Activated T-cell treated with anti-CD3 and anti-CD28 coated beads, Interleukin-2, amount 50 U/mL, for 72 hours (primary cell): ENCODE measurements at regions not wholly inside any gene's neighbourhood (a gene's known extent, or its start where the extent isn't known, plus 50 kb on each side); places are given as distances from the start of the nearest gene placed in this dataset.

Source experiments
- ATAC-seq, 2 donors: fragments of 150-1000 bp; cut with Tn5 transposase; replicated peaks in 1 of 2; 2 replicates each; pipeline ENCODE4 v1.10.0; 2021; ENCODE audit warnings: moderate library complexity in 2 of 2, mild to moderate bottlenecking in 1 of 2
- DNase-seq, 2 donors: peaks; one replicate each; pipeline ENCODE4 v3.0.0; 2021 to 2022; ENCODE audit warnings: mixed read lengths in 1 of 2
- H3K27ac Mint-ChIP-seq: one replicate; pipeline ENCODE4 v1.8.0; 2022; ENCODE audit warnings: mild to moderate bottlenecking, moderate library complexity, mixed read lengths
- H3K27me3 Mint-ChIP-seq: one replicate; pipeline ENCODE4 v1.8.0; 2022; ENCODE audit warnings: low read depth, mixed read lengths
- H3K36me3 Mint-ChIP-seq, 2 donors: one replicate each; pipeline ENCODE4 v1.8.0; 2022; ENCODE audit warnings: mixed read lengths in 2 of 2, mild to moderate bottlenecking in 1 of 2; ENCODE audit not compliant: insufficient read depth in 2 of 2
- H3K4me1 Mint-ChIP-seq: one replicate; pipeline ENCODE4 v1.8.0; 2022; ENCODE audit warnings: low read depth, mixed read lengths
- H3K4me3 Mint-ChIP-seq, 2 donors: one replicate each; pipeline ENCODE4 v1.8.0; 2022; ENCODE audit warnings: mild to moderate bottlenecking in 2 of 2, mixed read lengths in 2 of 2, moderate library complexity in 2 of 2
- H3K9me3 Mint-ChIP-seq, 2 donors: one replicate each; pipeline ENCODE4 v1.8.0; 2022; ENCODE audit warnings: mixed read lengths in 2 of 2

DNA sequence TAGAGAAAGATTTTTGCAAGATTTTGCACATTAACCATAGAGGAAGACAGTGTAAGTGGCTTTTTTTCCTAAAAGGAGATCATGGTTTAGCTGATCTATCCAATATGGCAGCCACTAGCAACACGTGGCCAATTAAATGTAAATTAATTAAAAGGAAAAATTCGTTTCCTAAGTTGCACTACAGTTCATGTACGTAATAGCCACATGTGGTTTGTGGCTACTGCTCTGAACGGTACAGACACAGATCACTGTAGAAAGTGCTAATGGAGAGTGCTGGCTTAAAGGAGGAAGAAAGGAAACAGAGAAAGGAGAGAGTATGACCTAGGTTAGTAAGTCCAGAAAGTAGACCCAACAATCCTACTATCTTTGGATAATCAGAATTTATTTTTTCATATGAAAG, 170.8 kb downstream of the SIPA1L2 start:
- H3K36me3 Mint-ChIP-seq, result no peaks in the 10 kb centered on the region
- H3K4me1 Mint-ChIP-seq, result peaks cover 8% of the 10 kb centered on the region
- ATAC-seq (peak in 1 of 2 donors; percentile 38), DNase-seq (no peak)
- H3K27ac Mint-ChIP-seq, result no peak overlapping the region
- H3K27me3 Mint-ChIP-seq, result no peaks in the 10 kb centered on the region
- no peak overlapping the region for H3K4me3 Mint-ChIP-seq
- H3K9me3 Mint-ChIP-seq, result no peaks in the 10 kb centered on the region

DNA sequence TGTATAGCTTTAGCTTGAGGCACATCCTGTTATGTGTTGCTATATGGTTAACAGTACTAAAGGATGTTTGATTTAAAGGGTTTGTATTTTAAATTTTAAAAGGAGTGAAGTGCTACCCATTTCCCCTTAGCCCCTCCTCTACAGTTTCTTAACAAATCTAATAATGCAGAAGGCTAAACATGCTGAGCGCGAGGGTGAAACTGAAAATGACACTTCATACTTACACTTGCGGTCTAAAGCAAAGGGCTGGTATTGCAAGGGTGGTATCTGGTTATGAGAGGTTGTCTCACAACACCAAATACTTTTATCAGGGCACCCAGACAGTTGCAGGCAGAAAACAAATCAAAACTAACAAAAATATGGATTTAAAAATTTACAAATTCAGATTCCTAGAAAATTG, 172.3 kb downstream of the SIPA1L2 start:
- Mint-ChIP-seq H3K27ac (no peak overlapping the region), H3K27me3 (no peaks in the 10 kb centered on the region), H3K9me3 (no peaks in the 10 kb centered on the region), H3K4me3 (no peak overlapping the region), H3K4me1 (peaks cover 8% of the 10 kb centered on the region), H3K36me3 (no peaks in the 10 kb centered on the region)
- DNase-seq (peak; percentile 10 to 24), ATAC-seq (peak; percentile 80 to 95)

DNA sequence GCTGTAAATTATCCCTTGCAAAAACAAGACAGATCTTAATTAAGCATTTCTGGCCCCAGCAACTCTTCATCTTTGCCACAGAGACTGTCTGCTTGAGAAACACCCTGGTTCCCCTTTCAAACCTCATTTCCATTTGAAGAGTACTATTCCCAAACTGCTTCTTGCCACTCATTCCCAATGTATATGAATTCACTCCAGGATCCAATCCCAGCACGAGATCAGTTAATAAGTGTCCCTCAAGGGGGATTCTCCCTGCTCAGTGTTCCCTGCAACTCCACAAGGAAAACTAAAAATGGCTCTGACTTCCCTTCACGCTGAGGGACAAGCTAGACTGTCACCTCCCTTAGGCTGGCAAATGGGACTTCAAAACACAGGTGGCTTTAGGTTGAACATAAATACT, 173.2 kb downstream of the SIPA1L2 start:
- no peak for ATAC-seq
- Mint-ChIP-seq H3K4me3 (no peak overlapping the region), H3K27ac (no peak overlapping the region), H3K27me3 (no peaks in the 10 kb centered on the region), H3K36me3 (no peaks in the 10 kb centered on the region), H3K9me3 (no peaks in the 10 kb centered on the region), H3K4me1 (peaks cover 8% of the 10 kb centered on the region)
- DNase-seq, result no peak

DNA sequence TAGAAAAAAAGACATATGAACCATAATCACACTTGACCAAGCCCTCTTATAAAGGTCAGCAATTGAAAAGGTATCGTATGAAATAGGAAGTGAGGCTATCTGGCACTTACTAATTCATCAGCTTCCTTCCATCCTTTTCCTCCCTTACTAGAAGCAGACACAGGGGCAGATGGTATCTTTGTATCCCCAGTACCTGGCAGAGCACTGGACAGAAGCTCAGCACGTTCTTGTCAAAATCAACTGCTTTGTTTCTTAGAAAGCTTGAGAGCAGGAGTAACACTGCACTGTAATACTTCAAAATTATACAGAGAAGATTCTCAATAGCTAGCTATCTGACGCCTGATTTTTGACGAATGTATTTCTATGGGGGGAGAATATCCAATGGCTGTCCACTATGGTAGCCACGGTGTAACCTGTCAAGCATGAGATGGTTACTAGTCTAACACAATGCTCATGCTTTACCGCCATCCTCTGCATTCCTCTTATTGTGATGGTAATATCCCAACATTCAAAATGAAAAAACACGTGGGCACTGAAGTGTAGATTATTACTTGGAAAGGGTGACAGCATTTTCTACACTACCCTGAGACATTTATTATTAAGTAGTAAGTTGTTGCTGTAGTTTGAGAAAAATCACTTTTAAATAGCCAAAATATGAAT, 175.6 kb downstream of the SIPA1L2 start:
- Mint-ChIP-seq H3K4me3 (no peak overlapping the region), H3K4me1 (peaks cover 8% of the 10 kb centered on the region), H3K27ac (no peak overlapping the region), H3K27me3 (no peaks in the 10 kb centered on the region), H3K36me3 (no peaks in the 10 kb centered on the region), H3K9me3 (no peaks in the 10 kb centered on the region)
- DNase-seq, result no peak
- ATAC-seq, result no peak

DNA sequence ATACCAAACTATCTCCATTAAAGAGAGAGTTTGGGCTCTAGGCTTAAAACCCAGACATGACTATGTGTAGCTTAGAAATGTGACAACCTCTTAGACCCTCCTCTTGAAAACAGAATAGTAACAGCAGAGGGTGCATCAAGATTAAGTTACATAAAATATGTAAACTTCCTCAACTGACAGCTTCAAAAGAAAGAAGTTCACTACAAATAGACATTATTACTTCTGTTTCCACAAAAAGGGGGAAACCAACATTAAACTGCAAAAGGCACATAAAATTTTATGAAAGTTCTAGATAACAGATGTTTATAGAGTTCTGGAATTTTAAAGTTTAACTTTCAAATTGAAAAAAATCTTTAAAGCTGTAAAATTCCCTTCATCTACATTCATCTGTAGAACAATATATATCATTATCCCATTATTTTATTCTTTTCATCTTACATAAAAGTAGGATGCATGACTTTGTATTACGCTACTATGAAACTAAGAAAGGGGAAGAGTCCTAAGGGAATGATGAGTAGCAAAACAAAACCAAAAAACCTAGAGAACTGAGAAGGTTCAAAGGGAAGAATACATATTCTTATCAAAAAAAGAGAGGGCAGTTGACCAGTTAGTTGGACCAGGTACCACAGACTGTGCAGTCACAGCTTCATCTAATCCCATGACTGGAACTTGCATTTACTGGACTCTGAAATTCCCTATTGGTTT, 177.0 kb downstream of the SIPA1L2 start:
- Mint-ChIP-seq H3K27ac (no peak overlapping the region), H3K4me1 (peaks cover 7% of the 10 kb centered on the region), H3K4me3 (no peak overlapping the region), H3K36me3 (no peaks in the 10 kb centered on the region), H3K27me3 (no peaks in the 10 kb centered on the region), H3K9me3 (no peaks in the 10 kb centered on the region)
- ATAC-seq, result no peak
- no peak for DNase-seq

DNA sequence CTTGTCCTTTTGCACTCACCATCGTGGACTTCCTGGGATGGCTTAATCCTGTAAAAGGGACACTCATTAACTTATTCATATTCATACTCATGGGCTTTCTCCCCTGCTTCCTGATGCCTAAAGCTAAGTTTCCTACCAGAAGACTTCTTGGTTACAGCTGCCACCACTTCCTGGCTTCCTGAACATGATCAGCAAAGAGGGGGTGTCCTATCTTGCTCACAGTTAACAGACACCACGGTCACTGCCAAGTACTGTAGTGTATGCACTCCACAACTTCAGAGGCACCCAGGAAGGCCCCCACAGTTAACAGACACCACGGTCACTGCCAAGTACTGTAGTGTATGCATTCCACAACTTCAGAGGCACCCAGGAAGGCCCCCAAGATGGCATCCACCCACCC, 177.8 kb downstream of the SIPA1L2 start:
- H3K4me3 Mint-ChIP-seq, result no peak overlapping the region
- no peaks in the 10 kb centered on the region for H3K4me1 Mint-ChIP-seq
- no peaks in the 10 kb centered on the region for H3K27me3 Mint-ChIP-seq
- H3K9me3 Mint-ChIP-seq, result no peaks in the 10 kb centered on the region
- no peak overlapping the region for H3K27ac Mint-ChIP-seq
- H3K36me3 Mint-ChIP-seq, result no peaks in the 10 kb centered on the region
- ATAC-seq (peak in 1 of 2 donors; percentile 49), DNase-seq (no peak)

DNA sequence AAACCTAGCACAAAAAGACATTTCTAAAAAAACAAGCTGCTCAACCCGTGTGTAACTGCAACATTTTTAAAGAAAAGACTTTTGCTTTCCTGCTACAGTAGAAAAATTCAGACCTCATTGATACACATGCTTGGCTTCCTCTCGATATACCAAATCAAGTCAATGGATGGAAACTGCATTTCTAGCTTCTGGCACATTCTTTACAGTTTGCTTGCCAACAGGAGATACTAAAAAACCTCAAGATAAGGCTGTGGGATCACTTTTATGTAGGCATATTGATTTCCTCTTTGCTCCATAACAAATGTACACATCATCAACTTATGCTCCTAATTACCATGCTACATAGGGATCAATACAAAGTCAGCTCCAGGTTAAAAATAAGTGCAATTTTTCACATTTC, 178.4 kb downstream of the SIPA1L2 start:
- no peaks in the 10 kb centered on the region for H3K9me3 Mint-ChIP-seq
- H3K27ac Mint-ChIP-seq, result no peak overlapping the region
- no peak overlapping the region for H3K4me3 Mint-ChIP-seq
- no peaks in the 10 kb centered on the region for H3K36me3 Mint-ChIP-seq
- ATAC-seq (no peak), DNase-seq (no peak)
- no peaks in the 10 kb centered on the region for H3K27me3 Mint-ChIP-seq
- H3K4me1 Mint-ChIP-seq, result no peaks in the 10 kb centered on the region

DNA sequence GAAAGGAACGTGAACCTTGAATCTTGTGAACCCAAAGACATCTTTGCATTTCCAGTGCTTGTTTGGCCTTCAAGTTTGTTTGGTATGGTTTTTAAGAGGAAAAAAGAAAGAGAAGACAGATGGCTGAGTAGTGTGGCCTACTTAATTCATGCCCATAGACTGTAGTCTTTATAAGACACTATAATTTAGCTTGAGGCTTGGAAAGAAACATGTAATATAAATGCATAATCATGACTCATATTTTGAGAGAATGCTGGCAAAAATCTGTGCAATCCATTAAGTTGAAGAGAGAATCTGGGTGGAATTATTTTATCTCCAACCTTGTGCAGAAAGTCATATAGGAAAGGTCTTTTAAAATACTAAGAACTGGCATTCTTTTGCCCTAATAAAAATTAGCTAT, 179.3 kb downstream of the SIPA1L2 start:
- Mint-ChIP-seq H3K27ac (no peak overlapping the region), H3K36me3 (no peaks in the 10 kb centered on the region), H3K4me3 (no peak overlapping the region), H3K27me3 (no peaks in the 10 kb centered on the region), H3K9me3 (no peaks in the 10 kb centered on the region), H3K4me1 (no peaks in the 10 kb centered on the region)
- no peak for ATAC-seq
- DNase-seq, result no peak

DNA sequence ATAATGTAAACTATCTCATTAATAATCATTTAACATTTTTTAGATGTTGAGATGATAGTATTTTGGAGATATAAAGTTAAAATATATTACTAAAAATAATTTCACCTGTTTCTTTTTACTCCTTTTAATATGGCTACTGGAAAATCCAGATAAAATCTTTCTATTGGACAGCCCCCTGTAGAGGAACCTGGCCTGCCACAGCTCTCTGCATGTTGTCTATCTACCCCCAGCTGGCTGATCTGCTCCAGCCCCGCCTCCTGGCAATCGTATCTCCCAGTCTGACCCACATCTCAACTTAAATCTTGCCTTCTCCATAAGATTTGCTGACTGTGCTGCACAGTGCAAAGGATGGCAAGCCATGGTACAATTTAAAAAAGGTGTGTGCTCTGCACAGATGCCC, 182.8 kb downstream of the SIPA1L2 start:
- Mint-ChIP-seq H3K4me1 (no peaks in the 10 kb centered on the region), H3K36me3 (no peaks in the 10 kb centered on the region), H3K4me3 (no peak overlapping the region), H3K9me3 (no peaks in the 10 kb centered on the region), H3K27ac (no peak overlapping the region), H3K27me3 (no peaks in the 10 kb centered on the region)
- no peak for ATAC-seq
- no peak for DNase-seq

DNA sequence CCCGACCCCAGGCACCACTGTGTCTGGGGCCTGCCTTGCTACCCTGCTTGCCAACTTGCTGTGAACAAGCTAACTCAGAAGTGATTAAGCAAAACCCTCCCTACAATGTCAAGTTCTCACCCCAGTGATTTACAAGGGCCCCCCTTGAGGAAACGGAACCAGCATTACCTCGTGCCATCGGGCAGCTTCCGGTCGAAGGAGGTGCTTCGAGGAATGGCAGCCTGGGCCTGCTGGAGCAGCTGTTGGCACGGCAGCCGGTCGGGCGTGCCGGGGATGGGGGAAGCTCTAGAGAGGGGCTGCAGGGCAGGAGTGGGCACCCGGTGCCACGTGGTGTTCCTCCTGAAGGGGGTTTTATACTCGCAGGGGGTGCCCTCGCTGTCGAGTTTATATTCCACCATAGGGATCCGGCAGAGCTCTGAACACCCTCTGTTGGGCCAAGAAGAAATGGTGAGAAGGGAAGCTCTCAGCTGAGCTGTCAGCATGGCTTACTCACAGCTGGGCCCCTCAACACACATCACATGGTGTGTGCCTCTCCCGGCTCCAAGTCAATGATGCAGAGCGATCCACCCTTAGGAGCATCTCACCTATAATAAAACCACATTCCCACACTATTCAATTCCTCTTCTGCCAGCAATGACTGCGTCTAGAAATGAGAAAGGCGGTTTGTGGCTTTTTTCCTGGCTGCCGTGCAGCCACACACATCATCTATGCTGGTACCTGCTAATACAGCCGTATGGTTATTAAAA, 184.4 kb downstream of the SIPA1L2 start:
- Mint-ChIP-seq H3K9me3 (no peaks in the 10 kb centered on the region), H3K27ac (no peak overlapping the region), H3K36me3 (no peaks in the 10 kb centered on the region), H3K4me1 (no peaks in the 10 kb centered on the region), H3K4me3 (no peak overlapping the region), H3K27me3 (no peaks in the 10 kb centered on the region)
- no peak for DNase-seq
- ATAC-seq, result no peak

DNA sequence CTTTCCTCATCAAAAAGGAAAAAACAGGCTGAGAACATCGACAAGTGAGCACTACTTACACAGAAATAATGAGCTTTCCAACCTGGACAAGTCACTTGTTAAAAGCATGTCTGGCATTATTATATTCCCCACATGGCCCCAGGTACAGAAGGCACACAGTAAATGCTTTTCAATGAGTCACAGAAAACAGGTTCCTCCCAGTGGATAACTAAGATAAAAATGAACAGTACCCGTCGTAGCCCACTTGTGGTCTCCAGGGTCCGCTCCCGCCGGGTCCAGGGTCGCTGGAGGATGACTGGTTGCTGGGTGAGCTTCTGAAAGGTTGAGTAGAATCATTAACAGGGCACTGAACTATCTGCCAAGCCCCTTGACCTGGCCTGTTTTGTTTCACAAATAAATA, 186.6 kb downstream of the SIPA1L2 start:
- H3K4me3 Mint-ChIP-seq, result no peak overlapping the region
- H3K4me1 Mint-ChIP-seq, result no peaks in the 10 kb centered on the region
- H3K36me3 Mint-ChIP-seq, result no peaks in the 10 kb centered on the region
- no peak overlapping the region for H3K27ac Mint-ChIP-seq
- no peaks in the 10 kb centered on the region for H3K9me3 Mint-ChIP-seq
- ATAC-seq (no peak), DNase-seq (no peak)
- no peaks in the 10 kb centered on the region for H3K27me3 Mint-ChIP-seq

DNA sequence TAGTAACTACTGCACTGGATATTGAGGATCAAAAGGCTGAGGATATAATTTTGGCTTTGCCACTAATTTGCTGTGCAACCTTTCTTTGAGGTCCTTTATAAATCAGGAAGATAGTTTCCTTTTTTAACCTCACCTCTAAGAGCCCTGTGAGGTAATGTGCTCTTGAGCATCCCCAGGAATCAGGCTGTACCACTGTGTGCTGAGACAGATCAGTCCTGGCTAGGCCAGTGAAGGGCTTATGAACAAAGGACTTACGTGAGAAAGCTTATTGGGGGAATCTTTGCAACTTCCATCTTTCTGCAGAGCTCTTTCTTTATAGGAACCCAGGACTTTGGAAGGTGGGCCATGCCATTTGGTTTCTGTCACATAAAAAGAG, 188.9 kb downstream of the SIPA1L2 start:
- no peak overlapping the region for H3K27ac Mint-ChIP-seq
- no peaks in the 10 kb centered on the region for H3K9me3 Mint-ChIP-seq
- H3K4me1 Mint-ChIP-seq, result no peaks in the 10 kb centered on the region
- ATAC-seq, result no peak
- H3K36me3 Mint-ChIP-seq, result no peaks in the 10 kb centered on the region
- no peaks in the 10 kb centered on the region for H3K27me3 Mint-ChIP-seq
- DNase-seq, result no peak
- no peak overlapping the region for H3K4me3 Mint-ChIP-seq

DNA sequence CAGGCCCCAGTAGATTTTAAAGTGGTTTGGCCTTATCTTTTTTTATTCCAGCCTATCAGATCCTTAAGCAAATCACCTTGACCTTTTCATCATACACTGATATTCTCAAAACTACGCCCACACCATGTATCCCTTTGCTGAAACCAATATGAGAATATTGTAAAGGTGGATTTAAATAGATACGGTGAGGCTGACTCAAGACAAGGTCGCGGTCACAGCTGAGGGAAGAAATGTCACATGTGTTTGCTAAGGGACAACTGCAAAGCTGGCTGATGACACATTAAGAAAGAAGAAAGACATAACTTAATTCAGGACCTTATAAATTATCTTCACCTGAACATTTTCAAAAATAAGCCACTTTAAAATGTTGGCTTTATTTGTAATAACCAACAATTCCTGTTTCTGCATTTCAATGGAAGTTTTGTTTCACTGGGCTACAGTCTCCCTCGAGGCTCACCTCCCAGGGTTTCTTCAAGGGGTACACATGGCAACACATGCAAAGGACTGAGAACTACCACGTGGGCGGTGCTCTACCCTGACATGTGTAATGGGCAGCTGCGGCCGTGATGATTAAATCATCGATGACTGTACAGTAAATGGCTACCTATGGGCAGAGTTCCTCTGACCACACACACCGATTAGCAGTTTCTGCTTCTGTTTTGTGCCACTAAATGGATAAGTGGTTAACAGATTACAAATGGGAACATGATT, 189.5 kb downstream of the SIPA1L2 start:
- Mint-ChIP-seq H3K27me3 (no peaks in the 10 kb centered on the region), H3K27ac (no peak overlapping the region), H3K36me3 (no peaks in the 10 kb centered on the region), H3K4me1 (no peaks in the 10 kb centered on the region), H3K4me3 (no peak overlapping the region), H3K9me3 (no peaks in the 10 kb centered on the region)
- no peak for DNase-seq
- peak; percentile 53 to 60 for ATAC-seq
